SK-N-MC (cell line): ENCODE measurements at regions not wholly inside any gene's neighbourhood (a gene's known extent, or its start where the extent isn't known, plus 50 kb on each side); places are given as distances from the start of the nearest gene placed in this dataset.

Experiments used
- DNase-seq: peaks from one replicate; pipeline ENCODE4 v3.0.0-alpha.2; 2011; ENCODE audit warnings: low read depth, low spot score
- H3K27ac ChIP-seq: fragments of 200-600 bp; sonication (generic); 2 replicates; pipeline ENCODE4 v1.5.1; 2016; ENCODE audit warnings: mixed run types
- H3K36me3 ChIP-seq: fragments of 200-600 bp; sonication (generic); 2 replicates; pipeline ENCODE4 v1.6.1; 2017; ENCODE audit warnings: antibody characterized with exemption, low read length, mixed read lengths; ENCODE audit not compliant: insufficient read depth
- H3K4me3 ChIP-seq: fragments of 200-600 bp; sonication (generic); 2 replicates; pipeline ENCODE4 v1.5.1; 2016
- H3K9ac ChIP-seq: fragments of 200-600 bp; sonication (generic); 2 replicates; pipeline ENCODE4 v1.8.0; 2017; ENCODE audit warnings: mixed run types, mixed read lengths; ENCODE audit not compliant: insufficient read length
- H3K9me3 ChIP-seq: fragments of 200-600 bp; sonication (generic); 2 replicates; pipeline ENCODE4 v1.6.1; 2017; ENCODE audit warnings: low read depth, mild to moderate bottlenecking, antibody characterized with exemption, low read length, moderate library complexity, mixed read lengths
- EZH2 ChIP-seq: fragments of 200-600 bp; sonication (generic); IDR thresholded peaks from one replicate; pipeline ENCODE4 v1.6.1; 2017; ENCODE audit warnings: antibody characterized with exemption
- FOXP2 ChIP-seq: optimal IDR thresholded peaks from 2 replicates; pipeline ENCODE3; 2011; ENCODE audit warnings: mild to moderate bottlenecking, moderate library complexity; ENCODE audit not compliant: insufficient read depth; ENCODE audit errors: extremely low read length, control extremely low read depth
- POLR2AphosphoS5 ChIP-seq: IDR thresholded peaks from 2 replicates; pipeline ENCODE4 v1.6.1; 2012; ENCODE audit warnings: mild to moderate bottlenecking, low read depth, low read length, borderline replicate concordance

DNA sequence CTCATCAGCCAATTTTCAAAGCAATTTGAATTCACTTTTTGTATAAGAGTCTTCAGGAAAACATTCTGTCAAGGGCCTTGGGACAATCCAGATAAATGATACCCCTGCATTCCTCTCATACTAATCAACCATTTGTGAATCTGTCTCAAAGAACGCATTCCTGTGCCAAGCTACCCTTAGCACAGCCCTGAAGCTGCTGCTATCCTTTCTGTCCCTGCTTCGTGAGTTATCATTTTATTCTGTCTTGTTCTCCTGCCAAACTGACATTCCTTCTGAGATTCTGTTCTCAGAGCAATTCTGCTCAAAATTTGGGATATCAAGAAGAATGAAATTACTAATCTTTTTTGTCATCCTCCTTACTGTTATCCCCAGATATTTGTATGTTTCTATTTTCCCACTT is 213.9 kb upstream of the STXBP5 start:
- H3K9me3 ChIP-seq, result no peaks in the 10 kb centered on the region
- TF ChIP-seq FOXP2, result no peak
- no peak for TF ChIP-seq POLR2AphosphoS5
- no peak for TF ChIP-seq EZH2
- H3K4me3 ChIP-seq, result no peak overlapping the region
- no peak for DNase-seq
- no peak overlapping the region for H3K9ac ChIP-seq
- no peak overlapping the region for H3K27ac ChIP-seq
- no peaks in the 10 kb centered on the region for H3K36me3 ChIP-seq

- no peak overlapping the region for H3K27ac ChIP-seq
- no peak for DNase-seq
- no peak overlapping the region for H3K4me3 ChIP-seq
- TF ChIP-seq EZH2 (no peak), FOXP2 (no peak), POLR2AphosphoS5 (no peak)
- no peak overlapping the region for H3K9ac ChIP-seq
- H3K9me3 ChIP-seq, result no peaks in the 10 kb centered on the region
- no peaks in the 10 kb centered on the region for H3K36me3 ChIP-seq
Observed at GRCh38 chr6:146990821-146991798, 213.1 kb upstream of the STXBP5 start.

- H3K27ac ChIP-seq, result no peak overlapping the region
- H3K9me3 ChIP-seq, result no peaks in the 10 kb centered on the region
- no peaks in the 10 kb centered on the region for H3K36me3 ChIP-seq
- TF ChIP-seq EZH2 (no peak), FOXP2 (no peak), POLR2AphosphoS5 (no peak)
- no peak for DNase-seq
- H3K4me3 ChIP-seq, result no peak overlapping the region
- H3K9ac ChIP-seq, result no peak overlapping the region
Observed at GRCh38 chr6:146997062-146997461, 207.2 kb upstream of the STXBP5 start.

GRCh38 chr6:146999766-147000165 is 204.5 kb upstream of the STXBP5 start:
- no peaks in the 10 kb centered on the region for H3K9me3 ChIP-seq
- H3K9ac ChIP-seq, result no peak overlapping the region
- H3K36me3 ChIP-seq, result no peaks in the 10 kb centered on the region
- TF ChIP-seq POLR2AphosphoS5 (no peak), FOXP2 (no peak), EZH2 (no peak)
- H3K27ac ChIP-seq, result no peak overlapping the region
- H3K4me3 ChIP-seq, result no peak overlapping the region
- DNase-seq, result no peak

- peak overlapping the region; percentile 71 for H3K4me3 ChIP-seq
- H3K27ac ChIP-seq, result peak overlapping the region; percentile 71; the same call in 1 of the 2 replicates
- peak overlapping the region; percentile 26 for H3K9ac ChIP-seq
- H3K9me3 ChIP-seq, result no peaks in the 10 kb centered on the region
- TF ChIP-seq EZH2 (no peak), FOXP2 (no peak)
- DNase-seq, result no peak
- H3K36me3 ChIP-seq, result no peaks in the 10 kb centered on the region
Observed at GRCh38 chr6:147000545-147001488, 203.4 kb upstream of the STXBP5 start.

DNA sequence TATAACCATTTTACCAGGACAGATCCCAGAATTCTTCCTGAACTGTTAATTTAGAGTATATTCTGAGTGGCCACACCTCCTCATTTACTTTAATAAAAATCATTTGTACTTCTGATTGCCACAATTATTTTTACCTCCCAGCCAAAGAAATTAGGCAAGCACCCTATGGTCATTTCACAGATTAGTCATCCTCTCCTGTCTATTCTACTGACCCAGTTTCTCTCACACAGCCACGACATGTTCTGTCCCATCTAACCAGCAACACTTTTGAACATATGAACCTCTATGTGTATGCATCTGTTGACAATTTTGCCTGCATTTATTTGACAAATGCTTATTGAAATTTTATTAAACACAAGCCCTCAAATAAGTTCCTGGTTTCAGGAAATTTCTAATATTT is 202.6 kb upstream of the STXBP5 start:
- Histone ChIP-seq H3K27ac (peak overlapping the region; percentile 25; the same call in 1 of the 2 replicates), H3K9me3 (no peaks in the 10 kb centered on the region), H3K36me3 (no peaks in the 10 kb centered on the region), H3K4me3 (0 out of 2 replicates have a peak overlapping the region, but pooled peaks have one; percentile 71), H3K9ac (no peak overlapping the region)
- no peak for TF ChIP-seq EZH2
- TF ChIP-seq POLR2AphosphoS5, result no peak
- no peak for TF ChIP-seq FOXP2
- no peak for DNase-seq

GRCh38 chr6:147003186-147003585 is 201.0 kb upstream of the STXBP5 start:
- DNase-seq, result no peak
- Histone ChIP-seq H3K9me3 (no peaks in the 10 kb centered on the region), H3K4me3 (no peak overlapping the region), H3K27ac (no peak overlapping the region), H3K9ac (no peak overlapping the region), H3K36me3 (no peaks in the 10 kb centered on the region)
- no peak for TF ChIP-seq FOXP2
- TF ChIP-seq EZH2, result no peak
- TF ChIP-seq POLR2AphosphoS5, result no peak

DNA sequence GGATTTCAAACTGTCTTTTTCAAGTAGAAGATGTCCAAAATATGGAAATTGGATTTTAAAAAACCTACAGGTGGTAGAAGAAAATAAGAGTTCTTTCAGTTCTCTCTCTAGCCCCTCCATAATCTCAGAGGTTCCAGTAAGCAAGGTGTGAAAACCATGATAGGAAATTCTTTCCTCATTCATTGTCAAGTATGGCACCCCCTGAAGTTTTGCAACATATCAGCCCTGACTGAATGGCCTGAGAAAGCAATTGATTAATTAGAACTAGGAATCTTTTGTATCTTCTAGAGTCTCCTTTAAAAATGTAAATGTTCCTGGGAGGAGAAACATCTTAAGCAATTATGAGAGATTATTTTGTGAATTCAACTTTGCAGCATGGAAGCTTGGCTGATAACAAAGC is 198.7 kb upstream of the STXBP5 start:
- no peak overlapping the region for H3K4me3 ChIP-seq
- no peak overlapping the region for H3K27ac ChIP-seq
- TF ChIP-seq EZH2 (no peak), POLR2AphosphoS5 (no peak), FOXP2 (no peak)
- H3K36me3 ChIP-seq, result no peaks in the 10 kb centered on the region
- H3K9me3 ChIP-seq, result no peaks in the 10 kb centered on the region
- H3K9ac ChIP-seq, result no peak overlapping the region
- no peak for DNase-seq
